GM21423 (cell line): ENCODE measurements at regions not wholly inside any gene's neighbourhood (a gene's known extent, or its start where the extent isn't known, plus 50 kb on each side); places are given as distances from the start of the nearest gene placed in this dataset.
"Not testable (repeated sequence)": the region's sequence is repeated elsewhere in the genome, so short reads cannot be mapped to it uniquely, and the experiment has no call there.

Source experiments
- ATAC-seq: cut with Tn5 transposase; IDR thresholded peaks from one replicate; pipeline ENCODE4 v1.9.1; 2021; ENCODE audit warnings: mild to moderate bottlenecking, moderate library complexity; ENCODE audit not compliant: unreplicated experiment

DNA sequence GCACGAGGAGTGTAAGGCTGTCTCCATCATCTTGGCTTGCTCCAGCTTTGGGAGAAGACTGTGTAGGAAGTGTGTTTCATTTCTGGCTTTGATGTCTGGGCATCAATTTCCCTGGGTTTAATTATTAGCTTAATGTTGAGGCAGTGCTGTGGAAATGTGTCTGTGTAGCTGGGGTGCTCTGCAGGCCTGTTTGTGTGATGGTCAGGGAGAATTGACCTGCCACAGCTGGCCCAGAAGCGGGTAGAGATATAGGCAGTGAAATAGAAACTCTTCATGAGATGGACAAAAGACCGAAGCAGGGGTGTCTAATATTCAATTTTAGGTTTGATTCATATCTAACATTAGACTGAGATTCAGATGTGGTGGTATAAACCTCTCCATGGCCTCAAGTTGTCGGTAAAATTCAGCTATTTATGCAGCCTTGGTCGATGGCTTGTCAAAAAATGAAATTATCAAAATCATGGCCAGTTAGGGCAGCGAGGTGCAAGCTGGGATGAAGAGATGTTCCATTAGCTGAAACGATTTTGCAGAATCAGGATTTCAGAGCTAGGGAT lies 95.3 kb upstream of the SNX9 start:
- no peak for ATAC-seq

DNA sequence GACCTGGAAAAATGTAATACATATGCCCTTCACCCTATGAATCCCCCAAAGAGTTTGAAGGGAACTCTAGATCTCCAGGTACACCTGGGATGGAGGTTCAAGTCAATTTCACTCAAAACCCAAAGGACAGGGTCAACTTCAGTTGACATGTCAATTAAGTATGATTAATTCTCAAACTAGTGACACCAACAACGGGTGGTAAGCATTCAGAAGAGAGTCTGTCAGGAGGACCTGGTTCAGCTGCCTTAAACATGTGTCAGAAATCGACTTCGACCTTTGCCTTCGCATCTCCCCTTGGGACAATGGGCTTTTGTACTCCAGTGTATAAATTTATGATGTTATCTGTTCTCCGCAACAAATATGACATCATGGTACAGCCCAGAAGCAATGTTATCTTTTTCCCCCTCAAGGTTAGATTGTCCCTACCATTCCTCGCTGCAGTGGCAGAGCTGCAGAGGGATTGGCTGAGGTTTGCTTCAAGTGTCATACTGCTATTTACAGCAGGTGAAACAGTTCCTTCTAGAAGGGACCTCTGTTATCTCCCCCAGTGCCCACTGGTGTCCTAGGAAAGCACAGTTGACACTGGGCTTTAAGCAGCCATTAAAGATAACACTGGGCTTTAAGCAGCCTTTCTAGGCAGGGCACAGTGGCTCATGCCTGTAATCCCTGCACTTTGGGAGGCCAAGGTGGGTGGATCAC lies 94.7 kb upstream of the SNX9 start:
- no peak for ATAC-seq

DNA sequence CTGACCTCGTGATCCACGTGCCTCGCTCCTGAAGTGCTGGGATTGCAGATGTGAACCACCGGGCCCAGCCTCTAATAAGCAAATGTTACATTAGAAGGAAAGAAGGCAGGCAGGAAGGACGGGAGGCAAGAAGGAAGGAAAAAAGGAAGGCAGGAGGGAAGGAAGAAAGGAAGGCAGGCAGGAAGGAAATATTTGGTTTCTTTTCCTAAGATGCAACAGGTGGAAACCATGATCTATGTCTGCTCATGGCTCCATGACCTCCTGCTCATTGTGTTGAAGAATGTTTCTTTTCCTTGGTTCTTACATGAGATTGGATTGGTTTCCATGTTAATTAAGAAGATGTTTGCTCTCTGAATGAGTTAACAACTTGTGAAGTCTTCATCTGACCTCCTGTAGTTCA lies 91.8 kb upstream of the SNX9 start:
- no peak for ATAC-seq

DNA sequence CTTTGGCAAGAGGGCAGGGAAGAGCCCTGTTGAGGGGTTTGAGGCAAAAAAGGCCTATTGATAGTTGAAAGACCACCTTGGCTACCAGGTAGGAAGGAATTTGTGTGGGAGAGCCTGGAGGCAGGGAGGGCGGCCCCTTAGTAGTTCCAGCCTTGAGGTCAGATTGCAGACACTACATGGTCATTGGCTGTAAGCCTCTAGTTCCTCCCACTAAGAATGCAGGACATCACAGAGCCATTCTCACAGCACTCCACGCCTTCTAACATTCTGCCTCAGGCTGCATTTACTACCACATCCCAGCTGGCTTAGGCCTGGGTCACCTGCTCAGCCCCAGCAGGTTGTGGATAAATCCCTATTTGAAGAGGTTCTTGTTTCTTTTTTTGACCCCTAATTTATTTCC lies 91.0 kb upstream of the SNX9 start:
- no peak for ATAC-seq

DNA sequence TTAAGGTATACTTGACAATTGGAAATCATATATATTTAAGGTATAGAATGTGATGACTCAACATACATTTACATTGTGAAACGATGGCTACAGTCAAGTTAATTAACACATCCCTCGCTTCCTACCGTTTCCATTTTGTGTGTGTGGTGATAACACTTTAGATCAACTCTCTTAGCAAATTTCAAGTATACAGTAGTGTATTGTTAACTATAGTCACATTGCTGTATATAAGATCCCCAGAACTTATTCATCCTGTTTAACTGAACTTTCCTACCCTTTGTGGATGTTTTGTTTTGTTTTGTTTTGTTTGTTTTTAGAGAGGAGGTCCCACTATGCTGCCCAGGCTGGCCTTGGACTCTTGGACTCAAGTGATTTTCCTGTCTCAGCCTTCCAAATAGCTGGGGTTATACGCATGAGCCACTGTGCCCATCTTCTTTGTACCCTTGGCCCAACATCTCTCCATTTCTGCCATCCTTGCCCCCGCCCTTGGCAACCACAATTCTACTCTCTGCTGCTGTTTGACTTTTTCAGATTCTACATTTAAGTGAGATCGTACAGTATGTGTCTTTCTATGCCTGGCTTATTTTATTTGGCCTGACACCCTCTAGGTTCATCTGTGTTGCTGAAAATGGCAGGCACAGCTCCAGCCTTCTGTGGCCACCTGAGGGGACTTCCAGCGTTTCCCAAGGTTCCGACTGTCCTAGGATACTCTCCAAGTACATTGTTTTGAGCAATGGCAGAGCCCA lies 90.5 kb upstream of the SNX9 start:
- ATAC-seq, result no peak

DNA sequence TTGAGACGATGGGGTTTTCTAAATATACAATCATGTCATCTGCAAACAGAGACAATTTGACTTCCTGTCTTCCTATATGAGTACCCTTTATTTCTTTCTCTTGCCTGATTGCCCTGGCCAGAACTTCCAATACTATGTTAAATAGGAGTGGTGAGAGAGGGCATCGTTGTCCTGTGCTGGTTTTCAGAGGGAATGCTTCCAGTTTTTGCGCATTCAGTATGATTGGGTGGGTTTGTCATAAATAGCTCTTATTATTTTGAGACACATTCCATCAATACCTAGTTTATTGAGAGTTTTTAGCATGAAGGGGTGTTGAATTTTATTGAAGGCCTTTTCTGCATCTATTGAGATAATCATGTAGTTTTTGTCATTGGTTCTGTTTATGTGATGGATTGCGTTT lies 86.5 kb upstream of the SNX9 start:
- not testable (repeated sequence) for ATAC-seq

DNA sequence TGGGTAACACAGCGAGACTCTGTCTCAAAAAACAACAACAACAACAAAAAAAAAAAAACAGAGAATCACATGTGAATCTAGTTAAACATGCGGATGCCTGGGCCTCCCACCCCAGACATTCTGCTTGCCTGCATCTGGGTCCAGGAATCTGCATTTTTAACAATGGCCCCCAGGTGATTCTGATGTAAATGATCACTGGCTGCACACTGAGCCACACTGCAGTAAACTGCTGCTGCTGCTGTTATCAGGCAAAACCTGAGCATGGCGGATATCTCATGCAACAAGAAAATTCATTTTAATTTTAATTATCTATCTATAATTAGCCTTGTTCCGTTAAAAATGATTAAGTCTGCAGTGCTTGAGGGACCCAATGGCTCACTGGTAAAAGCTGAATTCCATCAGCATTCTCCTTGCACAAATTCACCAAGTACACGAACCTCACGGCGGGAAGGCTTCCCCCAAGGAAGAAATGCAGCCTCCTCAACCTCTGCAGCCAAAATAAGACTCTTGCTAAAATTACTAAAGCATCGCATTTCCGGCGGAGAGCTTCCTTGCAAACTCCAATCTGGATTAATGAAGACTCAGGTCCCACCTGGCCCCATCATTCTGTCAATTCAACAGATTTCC lies 81.6 kb upstream of the SNX9 start:
- ATAC-seq, result no peak

DNA sequence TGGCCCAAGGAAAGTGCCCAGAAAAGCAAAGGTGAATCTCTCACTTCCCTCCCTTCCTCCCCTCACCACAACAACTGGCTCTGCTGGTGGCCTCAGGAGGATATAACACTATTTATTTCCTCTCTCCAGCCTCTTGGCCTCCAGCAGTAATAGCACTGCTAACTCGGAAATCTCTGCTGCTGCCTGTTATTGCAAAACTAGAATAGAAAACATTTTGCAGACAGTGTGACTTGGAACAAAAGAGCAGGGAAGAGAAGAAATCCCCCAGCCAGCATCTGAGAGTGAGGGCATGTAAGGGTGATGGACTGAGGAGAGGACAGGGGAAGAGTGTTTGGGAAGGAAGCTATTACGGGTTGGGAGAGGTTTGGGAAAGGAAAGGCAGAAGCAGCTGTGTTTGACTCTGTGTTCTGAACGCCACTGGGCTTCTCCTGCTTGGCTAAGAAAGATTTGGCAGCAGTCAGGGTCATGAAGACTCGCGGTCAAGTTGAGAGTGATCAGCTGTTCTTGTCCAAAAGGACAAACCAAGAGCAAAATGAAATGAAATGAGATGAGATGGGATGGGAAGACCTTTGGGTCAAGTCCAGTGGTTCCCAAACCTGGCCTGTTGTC lies 81.0 kb upstream of the SNX9 start:
- ATAC-seq, result no peak

DNA sequence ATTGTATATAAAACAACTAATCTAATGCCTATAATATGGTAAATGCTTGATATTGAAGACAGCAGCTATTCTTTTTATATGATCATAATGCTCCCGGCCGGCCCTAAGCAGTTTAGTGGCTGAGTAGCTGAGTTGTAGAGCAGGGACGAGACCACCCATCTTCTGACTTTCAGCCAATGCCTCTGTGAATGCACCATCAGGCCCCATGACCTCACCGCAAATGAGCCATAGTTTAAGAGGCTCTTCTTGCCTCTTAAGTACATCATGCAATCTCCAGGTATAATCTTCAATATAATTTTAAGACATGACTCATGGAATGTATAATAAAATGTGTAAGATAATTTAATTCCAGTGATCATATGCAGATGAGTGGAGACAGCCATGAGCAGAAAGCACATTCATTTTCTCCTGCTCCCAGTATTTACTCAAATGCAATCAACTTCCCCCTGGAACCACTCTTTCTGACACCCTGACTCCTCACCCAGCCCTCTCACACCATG lies 78.9 kb upstream of the SNX9 start:
- ATAC-seq, result no peak

DNA sequence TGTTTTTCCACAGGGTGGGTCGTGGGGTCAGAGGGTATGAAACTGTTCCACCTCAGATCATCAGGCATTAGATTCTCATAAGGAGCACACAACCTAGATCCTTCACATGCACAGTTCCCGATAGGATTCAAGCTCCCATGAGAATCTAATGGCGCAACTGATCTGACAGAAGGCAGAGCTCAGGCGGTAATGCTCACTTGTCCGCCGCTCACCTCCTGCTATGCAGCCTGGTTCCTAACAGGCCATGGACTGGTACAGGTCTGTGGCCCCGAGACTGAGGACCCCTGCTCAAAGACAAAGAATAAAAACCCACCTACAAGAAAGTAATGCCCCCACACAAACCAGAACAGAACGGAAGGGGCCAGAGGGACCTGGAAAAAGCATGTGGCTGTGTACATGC lies 76.1 kb upstream of the SNX9 start:
- ATAC-seq, result no peak

DNA sequence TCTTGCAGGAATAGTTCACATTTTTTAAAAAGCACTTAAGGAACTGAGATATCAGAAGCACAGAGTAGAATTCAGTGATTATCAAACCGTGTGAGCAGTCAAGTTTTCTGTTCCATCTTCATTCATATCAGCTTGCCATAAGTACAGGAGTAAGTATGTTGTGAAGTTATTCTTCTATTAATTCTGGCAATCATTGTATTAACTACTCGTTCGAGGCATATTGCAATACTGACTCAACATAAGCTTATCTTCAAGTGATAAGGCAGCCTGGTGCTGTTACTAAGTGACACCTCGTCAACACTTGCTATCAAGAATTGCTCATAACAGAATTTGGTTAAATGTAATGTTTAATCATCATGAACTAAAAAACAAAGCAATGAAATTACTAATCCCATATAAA lies 75.7 kb upstream of the SNX9 start:
- no peak for ATAC-seq

DNA sequence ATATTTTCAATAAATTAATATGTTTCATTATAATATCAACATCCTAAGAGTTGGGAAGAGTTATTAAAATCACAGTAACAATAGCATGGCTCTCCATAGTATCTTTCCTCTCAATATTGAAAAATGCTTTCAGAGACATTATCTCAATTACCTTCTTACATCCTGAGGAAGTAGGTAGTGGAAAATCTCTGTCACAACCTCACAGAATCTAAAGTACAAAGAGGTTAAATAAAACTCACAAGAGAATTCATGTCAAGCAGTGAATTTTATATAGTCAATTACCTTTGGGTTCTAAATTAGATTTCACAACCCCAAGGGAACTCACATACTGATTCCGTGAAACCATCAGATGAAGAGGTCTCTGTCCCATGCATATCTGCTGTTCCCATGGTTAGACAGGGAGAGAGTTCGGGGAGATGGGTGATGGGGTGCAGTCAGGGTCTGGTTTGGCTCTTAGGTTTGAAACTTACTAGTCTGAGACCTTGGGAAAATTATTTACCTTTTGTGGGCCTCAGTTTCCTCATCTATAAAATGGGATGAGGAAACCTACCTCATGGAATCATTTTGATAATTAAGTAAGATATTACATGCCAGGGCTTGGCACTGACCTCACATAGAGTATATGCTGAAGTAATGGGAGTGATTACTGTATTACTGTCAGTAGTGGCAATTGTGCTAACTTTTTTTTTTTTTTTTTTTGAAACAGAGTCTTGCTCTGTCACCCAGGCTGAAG lies 74.0 kb upstream of the SNX9 start:
- no peak for ATAC-seq

DNA sequence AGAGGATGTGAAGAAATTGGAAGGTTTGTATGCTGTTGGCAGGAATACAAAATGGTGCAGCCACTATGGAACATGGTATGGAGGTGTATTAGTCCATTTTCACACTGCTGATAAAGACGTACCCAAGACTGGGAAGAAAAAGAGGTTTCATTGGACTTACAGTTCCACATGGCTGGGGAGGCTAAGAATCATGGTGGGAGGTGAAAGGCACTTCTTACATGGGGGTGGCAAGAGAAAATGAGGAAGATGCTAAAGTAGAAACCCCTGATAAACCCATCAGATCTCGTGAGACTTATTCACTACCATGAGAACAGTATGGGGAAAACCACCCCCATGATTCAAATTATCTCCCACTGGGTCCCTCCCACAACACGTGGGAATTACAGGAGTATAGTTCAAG lies 72.1 kb upstream of the SNX9 start:
- ATAC-seq, result not testable (repeated sequence)

DNA sequence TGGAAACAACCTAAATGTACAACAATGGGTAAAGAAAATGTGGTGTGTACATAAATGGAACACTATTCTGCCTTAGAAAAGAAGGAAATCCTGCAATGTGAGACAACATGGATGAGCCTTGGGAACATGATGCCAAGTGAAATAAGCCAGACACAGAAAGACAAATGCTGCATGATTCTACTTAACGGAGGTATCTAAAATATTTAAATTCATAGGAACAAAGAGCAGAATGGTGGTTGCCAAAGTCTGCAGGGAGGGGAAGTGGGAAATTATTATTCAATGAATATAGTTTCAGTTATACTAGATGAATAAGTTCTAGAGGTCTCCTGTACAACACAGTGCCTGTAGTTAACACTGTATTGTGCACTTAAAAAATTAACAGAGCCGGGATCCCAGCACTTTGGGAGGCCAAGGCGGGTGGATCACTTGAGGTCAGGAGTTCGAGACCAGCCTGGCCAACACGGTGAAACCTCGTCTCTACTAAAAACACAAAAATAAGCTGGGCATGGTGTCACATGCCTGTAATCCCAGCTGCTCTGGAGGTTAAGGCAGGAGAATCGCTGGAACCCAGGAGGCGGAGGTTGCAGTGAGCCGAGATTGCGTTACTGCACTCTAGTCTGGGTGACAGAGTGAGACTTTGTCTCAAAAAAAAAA lies 71.4 kb upstream of the SNX9 start:
- no peak for ATAC-seq

DNA sequence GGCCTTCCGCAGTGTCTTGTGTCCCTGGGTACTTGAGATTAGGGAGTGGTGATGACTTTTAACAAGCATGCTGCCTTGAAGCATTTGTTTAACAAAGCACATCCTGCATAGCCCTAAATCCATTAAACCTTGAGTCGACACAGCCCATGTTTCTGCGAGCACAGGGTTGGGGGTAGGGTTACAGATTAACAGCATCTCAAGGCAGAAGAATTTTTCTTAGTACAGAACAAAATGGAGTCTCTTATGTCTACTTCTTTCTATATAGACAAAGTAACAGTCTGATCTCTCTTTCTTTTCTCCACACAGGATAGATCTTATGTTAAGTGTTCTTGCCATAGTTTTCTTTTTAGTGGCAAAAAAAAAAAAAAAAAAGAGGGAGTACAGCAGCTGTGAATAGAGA lies 70.2 kb upstream of the SNX9 start:
- ATAC-seq, result not testable (repeated sequence)

DNA sequence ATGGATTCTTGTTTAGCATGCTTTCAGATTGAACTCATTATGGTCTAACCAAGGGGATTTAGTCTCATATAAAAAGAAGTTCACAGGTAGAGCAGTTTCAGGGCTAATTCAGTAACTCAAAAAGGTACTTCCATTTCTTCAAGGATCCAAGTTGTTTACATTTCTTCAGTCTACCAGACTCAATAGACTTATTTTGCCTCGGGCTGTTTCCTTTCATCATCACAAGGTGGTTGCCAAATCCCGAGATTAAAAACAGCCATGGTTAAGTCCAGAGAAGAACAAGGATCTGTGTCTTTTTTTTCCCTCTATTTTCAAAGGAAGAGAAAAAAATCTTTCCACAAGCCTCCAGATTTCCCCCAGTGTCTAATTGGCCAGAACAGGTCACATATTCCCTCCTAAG lies 69.8 kb upstream of the SNX9 start:
- no peak for ATAC-seq

DNA sequence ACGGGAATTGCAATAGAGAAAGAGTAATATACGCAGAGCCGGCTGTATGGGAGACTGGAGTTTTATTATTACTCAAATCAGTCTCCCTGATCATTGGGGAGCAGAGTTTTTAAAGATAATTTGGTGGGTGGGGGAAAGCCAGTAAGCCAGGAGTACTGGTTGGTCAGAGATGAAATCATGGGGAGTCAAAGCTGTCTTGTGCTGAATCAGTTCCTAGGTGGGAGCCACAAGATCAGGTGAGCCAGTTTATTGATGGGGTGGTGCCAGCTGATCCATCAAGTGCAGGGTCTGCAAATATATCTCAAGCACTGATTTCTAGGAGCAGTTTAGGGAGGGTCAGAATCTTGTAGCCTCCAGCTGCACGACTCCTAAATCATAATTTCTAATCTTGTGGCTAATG lies 69.2 kb upstream of the SNX9 start:
- ATAC-seq, result not testable (repeated sequence)

DNA sequence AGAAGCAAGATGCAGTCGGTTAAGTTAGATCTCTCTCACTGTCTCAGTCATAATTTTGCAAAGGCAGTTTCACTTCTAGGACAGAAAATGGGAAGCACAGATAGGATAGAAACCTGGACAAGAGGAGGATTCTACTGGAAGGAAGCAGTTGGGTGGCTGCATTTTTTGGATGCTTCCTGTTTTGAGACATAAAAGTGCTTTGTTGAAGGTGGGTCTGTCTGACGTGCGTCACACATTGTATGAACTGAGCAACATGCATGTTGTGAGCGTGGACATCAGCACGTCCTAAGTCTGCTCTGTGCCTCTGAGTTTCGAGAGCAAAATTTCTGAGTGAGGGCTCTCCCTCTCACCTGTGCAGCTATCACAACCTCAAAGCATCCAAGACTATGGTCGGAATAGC lies 68.7 kb upstream of the SNX9 start:
- no peak for ATAC-seq

DNA sequence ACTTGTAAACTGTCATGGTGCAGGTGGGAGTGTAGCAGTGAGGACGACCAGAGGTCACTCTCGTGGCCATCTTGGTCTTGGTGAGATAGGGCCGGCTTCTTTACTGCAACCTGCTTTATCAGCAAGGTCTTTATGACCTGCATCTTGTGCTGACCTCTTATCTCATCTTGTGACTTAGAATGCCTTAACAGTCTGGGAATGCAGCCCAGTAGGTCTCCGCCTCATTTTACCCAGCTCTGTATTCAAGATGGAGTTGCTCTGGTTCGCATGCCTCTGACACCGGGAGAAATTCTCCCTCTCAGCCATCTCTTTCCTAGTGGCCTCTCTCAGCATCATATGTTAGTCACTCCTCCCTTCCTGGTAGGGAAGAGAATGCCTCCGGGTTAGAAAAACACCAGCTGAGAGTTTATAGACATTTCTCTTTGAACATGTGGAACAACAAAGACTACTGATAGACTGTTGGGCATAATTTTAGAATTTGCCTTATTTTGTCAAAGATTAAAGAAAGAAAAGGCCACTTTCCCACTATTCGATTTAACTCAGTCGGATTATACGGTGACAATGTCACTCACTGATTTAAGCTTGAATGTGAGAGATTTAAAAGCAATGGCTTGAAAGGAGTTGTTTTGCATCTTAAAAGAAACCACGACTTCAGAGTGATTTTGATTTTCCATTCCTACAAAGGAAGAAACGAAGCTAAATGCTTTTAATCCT lies 67.9 kb upstream of the SNX9 start:
- ATAC-seq, result no peak
